GOT3 (cell line): ENCODE measurements at regions not wholly inside any gene's neighbourhood (a gene's known extent, or its start where the extent isn't known, plus 50 kb on each side); places are given as distances from the start of the nearest gene placed in this dataset.
"Not testable (repeated sequence)": the region's sequence is repeated elsewhere in the genome, so short reads cannot be mapped to it uniquely, and the experiment has no call there.

Experiments
- DNase-seq: peaks from one replicate; lab custom pipeline; 2025; ENCODE audit warnings: mixed read lengths; lab: John Stamatoyannopoulos, UW

- DNase-seq = peak; percentile 8
These were observed 1163.6 kb upstream of the CITED2 start for GRCh38 chr6:140537834-140538705.

- DNase-seq = no peak
These were observed 1162.8 kb upstream of the CITED2 start for GRCh38 chr6:140537211-140537610.

GRCh38 chr6:140535511-140535910 is 1161.1 kb upstream of the CITED2 start:
- DNase-seq = no peak

- DNase-seq = no peak
These were observed 1159.1 kb upstream of the CITED2 start for GRCh38 chr6:140533526-140533925.

GRCh38 chr6:140504776-140505175 is 1130.3 kb upstream of the CITED2 start:
- no peak for DNase-seq

- DNase-seq = no peak
These were observed 1126.4 kb upstream of the CITED2 start for GRCh38 chr6:140500849-140501248.

GRCh38 chr6:140499607-140500006 is 1125.2 kb upstream of the CITED2 start:
- no peak for DNase-seq

GRCh38 chr6:140494321-140495108 is 1120.1 kb upstream of the CITED2 start:
- DNase-seq = no peak

GRCh38 chr6:140493470-140493869 is 1119.0 kb upstream of the CITED2 start:
- not testable (repeated sequence) for DNase-seq

GRCh38 chr6:140490081-140490480 is 1115.6 kb upstream of the CITED2 start:
- no peak for DNase-seq

GRCh38 chr6:140487586-140487985 is 1113.1 kb upstream of the CITED2 start:
- DNase-seq = no peak

- DNase-seq = no peak
These were observed 1112.3 kb upstream of the CITED2 start for GRCh38 chr6:140486450-140487361.

GRCh38 chr6:140485740-140486449 is 1111.4 kb upstream of the CITED2 start:
- no peak for DNase-seq

- no peak for DNase-seq
These were observed 1106.4 kb upstream of the CITED2 start for GRCh38 chr6:140480852-140481251.

GRCh38 chr6:140478631-140479030 is 1104.2 kb upstream of the CITED2 start:
- no peak for DNase-seq

- DNase-seq = no peak
These were observed 1100.6 kb upstream of the CITED2 start for GRCh38 chr6:140475086-140475485.

GRCh38 chr6:140464720-140465119 is 1090.3 kb upstream of the CITED2 start:
- DNase-seq = no peak

- DNase-seq = no peak
These were observed 1088.9 kb upstream of the CITED2 start for GRCh38 chr6:140463312-140463710.

- DNase-seq = no peak
These were observed 1088.2 kb upstream of the CITED2 start for GRCh38 chr6:140462453-140463311.

- DNase-seq = no peak
These were observed 1087.6 kb upstream of the CITED2 start for GRCh38 chr6:140462076-140462452.
